Effector CD8-positive, alpha-beta T cell (primary cell): ENCODE measurements at regions not wholly inside any gene's neighbourhood (a gene's known extent, or its start where the extent isn't known, plus 50 kb on each side); places are given as distances from the start of the nearest gene placed in this dataset.
"Not testable (repeated sequence)": the region's sequence is repeated elsewhere in the genome, so short reads cannot be mapped to it uniquely, and the experiment has no call there.

Source experiments
- DNase-seq: peaks from one replicate; lab custom pipeline; 2025; lab: John Stamatoyannopoulos, UW

GRCh38 chr15:93941697-93942096 lies 289.7 kb upstream of the MCTP2 start:
- no peak for DNase-seq

- DNase-seq = no peak
These were observed 291.1 kb upstream of the MCTP2 start for GRCh38 chr15:93940226-93940625.

- no peak for DNase-seq
These were observed 299.1 kb upstream of the MCTP2 start for GRCh38 chr15:93932164-93932776.

GRCh38 chr15:93929375-93930094 lies 301.8 kb upstream of the MCTP2 start:
- no peak for DNase-seq

GRCh38 chr15:93920204-93920603 lies 311.2 kb upstream of the MCTP2 start:
- DNase-seq = no peak

- DNase-seq = not testable (repeated sequence)
These were observed 312.6 kb upstream of the MCTP2 start for GRCh38 chr15:93918801-93919200.

- DNase-seq = no peak
These were observed 314.2 kb upstream of the MCTP2 start for GRCh38 chr15:93917181-93917580.

- no peak for DNase-seq
These were observed 317.5 kb upstream of the MCTP2 start for GRCh38 chr15:93913871-93914270.

- DNase-seq = no peak
These were observed 318.1 kb upstream of the MCTP2 start for GRCh38 chr15:93913310-93913709.

- no peak for DNase-seq
These were observed 330.6 kb upstream of the MCTP2 start for GRCh38 chr15:93900476-93901400.

- DNase-seq = no peak
These were observed 331.5 kb upstream of the MCTP2 start for GRCh38 chr15:93899817-93900216.

- DNase-seq = no peak
These were observed 334.0 kb upstream of the MCTP2 start for GRCh38 chr15:93897377-93897776.

GRCh38 chr15:93895976-93896770 lies 335.2 kb upstream of the MCTP2 start:
- DNase-seq = no peak

GRCh38 chr15:93894438-93895036 lies 336.8 kb upstream of the MCTP2 start:
- DNase-seq = no peak

GRCh38 chr15:93887151-93887550 lies 344.2 kb upstream of the MCTP2 start:
- DNase-seq = no peak

GRCh38 chr15:93882779-93883178 lies 348.6 kb upstream of the MCTP2 start:
- DNase-seq = no peak

- no peak for DNase-seq
These were observed 349.2 kb upstream of the MCTP2 start for GRCh38 chr15:93882141-93882540.

- DNase-seq = no peak
These were observed 350.1 kb upstream of the MCTP2 start for GRCh38 chr15:93881310-93881709.

- no peak for DNase-seq
These were observed 351.0 kb upstream of the MCTP2 start for GRCh38 chr15:93880358-93880757.

- DNase-seq = no peak
These were observed 360.8 kb upstream of the MCTP2 start for GRCh38 chr15:93870583-93870982.

GRCh38 chr15:93866948-93867347 lies 364.4 kb upstream of the MCTP2 start:
- DNase-seq = no peak
